Activated T-cell treated with anti-CD3 and anti-CD28 coated beads, Interleukin-2, amount 50 U/mL, for 24 hours (primary cell): ENCODE measurements at regions not wholly inside any gene's neighbourhood (a gene's known extent, or its start where the extent isn't known, plus 50 kb on each side); places are given as distances from the start of the nearest gene placed in this dataset.

Experiments
- DNase-seq: peaks from one replicate; pipeline ENCODE4 v3.0.0-alpha.2; 2020
- H3K27ac Mint-ChIP-seq: 2 replicates; pipeline ENCODE4 v1.8.0; 2020; ENCODE audit warnings: mild to moderate bottlenecking, mixed read lengths
- H3K27me3 Mint-ChIP-seq: 2 replicates; pipeline ENCODE4 v1.8.0; 2020; ENCODE audit warnings: mixed read lengths
- H3K36me3 Mint-ChIP-seq: 2 replicates; pipeline ENCODE4 v1.8.0; 2020; ENCODE audit warnings: low read depth, mixed read lengths
- H3K4me1 Mint-ChIP-seq: 2 replicates; pipeline ENCODE4 v1.8.0; 2020; ENCODE audit warnings: low read depth, mixed read lengths
- H3K4me3 Mint-ChIP-seq: 2 replicates; pipeline ENCODE4 v1.8.0; 2020; ENCODE audit warnings: mild to moderate bottlenecking, moderate library complexity, mixed read lengths
- H3K9me3 Mint-ChIP-seq: 2 replicates; pipeline ENCODE4 v1.8.0; 2020; ENCODE audit warnings: mixed read lengths

- H3K36me3 Mint-ChIP-seq = no peaks in the 10 kb centered on the region
- H3K9me3 Mint-ChIP-seq = no peaks in the 10 kb centered on the region
- H3K27ac Mint-ChIP-seq = no peak overlapping the region
- H3K27me3 Mint-ChIP-seq = peaks cover 72% of the 10 kb centered on the region
- no peak overlapping the region for H3K4me3 Mint-ChIP-seq
- H3K4me1 Mint-ChIP-seq = peaks cover 10% of the 10 kb centered on the region
- DNase-seq = no peak
Observed at GRCh38 chr10:33557313-33557712, 222.8 kb upstream of the NRP1 start.

- no peaks in the 10 kb centered on the region for H3K9me3 Mint-ChIP-seq
- H3K27ac Mint-ChIP-seq = no peak overlapping the region
- H3K4me3 Mint-ChIP-seq = no peak overlapping the region
- no peaks in the 10 kb centered on the region for H3K36me3 Mint-ChIP-seq
- peaks cover 10% of the 10 kb centered on the region for H3K4me1 Mint-ChIP-seq
- peaks cover 75% of the 10 kb centered on the region for H3K27me3 Mint-ChIP-seq
- no peak for DNase-seq
Observed at GRCh38 chr10:33556620-33557019, 222.2 kb upstream of the NRP1 start.

- no peak for DNase-seq
- Mint-ChIP-seq H3K9me3 (no peaks in the 10 kb centered on the region), H3K27me3 (peaks cover 74% of the 10 kb centered on the region), H3K4me3 (no peak overlapping the region), H3K27ac (no peak overlapping the region), H3K36me3 (no peaks in the 10 kb centered on the region), H3K4me1 (peaks cover 10% of the 10 kb centered on the region)
Observed at GRCh38 chr10:33556103-33556502, 221.6 kb upstream of the NRP1 start.

- Mint-ChIP-seq H3K4me3 (no peak overlapping the region), H3K4me1 (peaks cover 4% of the 10 kb centered on the region), H3K27me3 (peaks cover 84% of the 10 kb centered on the region), H3K36me3 (no peaks in the 10 kb centered on the region), H3K27ac (no peak overlapping the region), H3K9me3 (no peaks in the 10 kb centered on the region)
- no peak for DNase-seq
Observed at GRCh38 chr10:33553748-33554571, 219.5 kb upstream of the NRP1 start.

GRCh38 chr10:33552290-33552689, 217.8 kb upstream of the NRP1 start:
- no peaks in the 10 kb centered on the region for H3K36me3 Mint-ChIP-seq
- H3K4me3 Mint-ChIP-seq = no peak overlapping the region
- no peak for DNase-seq
- no peaks in the 10 kb centered on the region for H3K9me3 Mint-ChIP-seq
- H3K27ac Mint-ChIP-seq = no peak overlapping the region
- H3K4me1 Mint-ChIP-seq = no peaks in the 10 kb centered on the region
- H3K27me3 Mint-ChIP-seq = peaks cover 81% of the 10 kb centered on the region

- no peak for DNase-seq
- Mint-ChIP-seq H3K4me3 (no peak overlapping the region), H3K36me3 (no peaks in the 10 kb centered on the region), H3K27me3 (peaks cover 71% of the 10 kb centered on the region), H3K4me1 (no peaks in the 10 kb centered on the region), H3K9me3 (no peaks in the 10 kb centered on the region), H3K27ac (no peak overlapping the region)
Observed at GRCh38 chr10:33550811-33551210, 216.3 kb upstream of the NRP1 start.

GRCh38 chr10:33547976-33548375, 213.5 kb upstream of the NRP1 start:
- Mint-ChIP-seq H3K27me3 (peaks cover 49% of the 10 kb centered on the region), H3K4me1 (no peaks in the 10 kb centered on the region), H3K36me3 (no peaks in the 10 kb centered on the region), H3K27ac (no peak overlapping the region), H3K4me3 (no peak overlapping the region), H3K9me3 (peaks cover 9% of the 10 kb centered on the region)
- DNase-seq = no peak

- H3K27me3 Mint-ChIP-seq = peaks cover 43% of the 10 kb centered on the region
- no peaks in the 10 kb centered on the region for H3K36me3 Mint-ChIP-seq
- no peak for DNase-seq
- H3K4me1 Mint-ChIP-seq = no peaks in the 10 kb centered on the region
- no peak overlapping the region for H3K27ac Mint-ChIP-seq
- H3K4me3 Mint-ChIP-seq = no peak overlapping the region
- peaks cover 12% of the 10 kb centered on the region for H3K9me3 Mint-ChIP-seq
Observed at GRCh38 chr10:33546031-33546430, 211.6 kb upstream of the NRP1 start.

- H3K27me3 Mint-ChIP-seq = peaks cover 36% of the 10 kb centered on the region
- H3K4me1 Mint-ChIP-seq = no peaks in the 10 kb centered on the region
- DNase-seq = no peak
- H3K4me3 Mint-ChIP-seq = no peak overlapping the region
- H3K9me3 Mint-ChIP-seq = peaks cover 12% of the 10 kb centered on the region
- H3K27ac Mint-ChIP-seq = no peak overlapping the region
- no peaks in the 10 kb centered on the region for H3K36me3 Mint-ChIP-seq
Observed at GRCh38 chr10:33542752-33543505, 208.5 kb upstream of the NRP1 start.

- DNase-seq = no peak
- Mint-ChIP-seq H3K27ac (no peak overlapping the region), H3K27me3 (peaks cover 63% of the 10 kb centered on the region), H3K4me1 (no peaks in the 10 kb centered on the region), H3K36me3 (no peaks in the 10 kb centered on the region), H3K4me3 (no peak overlapping the region), H3K9me3 (peaks cover 12% of the 10 kb centered on the region)
Observed at GRCh38 chr10:33539116-33539515, 204.6 kb upstream of the NRP1 start.

GRCh38 chr10:33537066-33537465, 202.6 kb upstream of the NRP1 start:
- Mint-ChIP-seq H3K9me3 (no peaks in the 10 kb centered on the region), H3K27me3 (peaks cover 62% of the 10 kb centered on the region), H3K36me3 (no peaks in the 10 kb centered on the region), H3K4me1 (no peaks in the 10 kb centered on the region), H3K4me3 (no peak overlapping the region), H3K27ac (no peak overlapping the region)
- no peak for DNase-seq

- Mint-ChIP-seq H3K27me3 (peaks cover 57% of the 10 kb centered on the region), H3K4me3 (no peak overlapping the region), H3K36me3 (no peaks in the 10 kb centered on the region), H3K9me3 (no peaks in the 10 kb centered on the region), H3K4me1 (no peaks in the 10 kb centered on the region), H3K27ac (no peak overlapping the region)
- no peak for DNase-seq
Observed at GRCh38 chr10:33536508-33536907, 202.0 kb upstream of the NRP1 start.

- DNase-seq = no peak
- Mint-ChIP-seq H3K27me3 (peaks cover 50% of the 10 kb centered on the region), H3K27ac (no peak overlapping the region), H3K4me1 (no peaks in the 10 kb centered on the region), H3K36me3 (no peaks in the 10 kb centered on the region), H3K4me3 (no peak overlapping the region), H3K9me3 (no peaks in the 10 kb centered on the region)
Observed at GRCh38 chr10:33535866-33536265, 201.4 kb upstream of the NRP1 start.

- H3K4me3 Mint-ChIP-seq = no peak overlapping the region
- DNase-seq = no peak
- H3K27ac Mint-ChIP-seq = no peak overlapping the region
- H3K4me1 Mint-ChIP-seq = no peaks in the 10 kb centered on the region
- H3K36me3 Mint-ChIP-seq = no peaks in the 10 kb centered on the region
- H3K9me3 Mint-ChIP-seq = no peaks in the 10 kb centered on the region
- H3K27me3 Mint-ChIP-seq = peaks cover 42% of the 10 kb centered on the region
Observed at GRCh38 chr10:33534416-33534815, 199.9 kb upstream of the NRP1 start.

- Mint-ChIP-seq H3K9me3 (no peaks in the 10 kb centered on the region), H3K27ac (no peak overlapping the region), H3K4me3 (no peak overlapping the region), H3K36me3 (no peaks in the 10 kb centered on the region), H3K27me3 (peaks cover 37% of the 10 kb centered on the region), H3K4me1 (no peaks in the 10 kb centered on the region)
- no peak for DNase-seq
Observed at GRCh38 chr10:33533612-33534011, 199.1 kb upstream of the NRP1 start.
